ENCODE measurements at regions not wholly inside any gene's neighbourhood (a gene's known extent, or its start where the extent isn't known, plus 50 kb on each side); places are given as distances from the start of the nearest gene placed in this dataset.

- no peak overlapping the region for H3K4me3 ChIP-seq (ENCODE audit: low read depth, low read length)
- TF ChIP-seq, protein P1, sequence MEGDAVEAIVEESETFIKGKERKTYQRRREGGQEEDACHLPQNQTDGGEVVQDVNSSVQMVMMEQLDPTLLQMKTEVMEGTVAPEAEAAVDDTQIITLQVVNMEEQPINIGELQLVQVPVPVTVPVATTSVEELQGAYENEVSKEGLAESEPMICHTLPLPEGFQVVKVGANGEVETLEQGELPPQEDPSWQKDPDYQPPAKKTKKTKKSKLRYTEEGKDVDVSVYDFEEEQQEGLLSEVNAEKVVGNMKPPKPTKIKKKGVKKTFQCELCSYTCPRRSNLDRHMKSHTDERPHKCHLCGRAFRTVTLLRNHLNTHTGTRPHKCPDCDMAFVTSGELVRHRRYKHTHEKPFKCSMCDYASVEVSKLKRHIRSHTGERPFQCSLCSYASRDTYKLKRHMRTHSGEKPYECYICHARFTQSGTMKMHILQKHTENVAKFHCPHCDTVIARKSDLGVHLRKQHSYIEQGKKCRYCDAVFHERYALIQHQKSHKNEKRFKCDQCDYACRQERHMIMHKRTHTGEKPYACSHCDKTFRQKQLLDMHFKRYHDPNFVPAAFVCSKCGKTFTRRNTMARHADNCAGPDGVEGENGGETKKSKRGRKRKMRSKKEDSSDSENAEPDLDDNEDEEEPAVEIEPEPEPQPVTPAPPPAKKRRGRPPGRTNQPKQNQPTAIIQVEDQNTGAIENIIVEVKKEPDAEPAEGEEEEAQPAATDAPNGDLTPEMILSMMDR (IDR thresholded peaks at IDR 0.05; ENCODE audit: insufficient read depth, low read length) = no peak
- DNase-seq (ENCODE audit: low read depth) = peak; percentile 50
Measured at GRCh38 chr20:22374678-22375590, 209.4 kb downstream of the FOXA2 start.

GRCh38 chr20:22374066-22374465 is 210.3 kb downstream of the FOXA2 start:
- H3K4me3 ChIP-seq (ENCODE audit: low read depth, low read length) = no peak overlapping the region
- DNase-seq (ENCODE audit: low read depth) = no peak
- TF ChIP-seq, protein P1 (IDR thresholded peaks at IDR 0.05; ENCODE audit: insufficient read depth, low read length) = no peak

GRCh38 chr20:22373164-22373895 is 211.0 kb downstream of the FOXA2 start:
- no peak for DNase-seq (ENCODE audit: low read depth)
- no peak overlapping the region for H3K4me3 ChIP-seq (ENCODE audit: low read depth, low read length)
- TF ChIP-seq, protein P1 (IDR thresholded peaks at IDR 0.05; ENCODE audit: insufficient read depth, low read length) = no peak

GRCh38 chr20:22371843-22372242 is 212.5 kb downstream of the FOXA2 start:
- TF ChIP-seq, protein P1 (IDR thresholded peaks at IDR 0.05; ENCODE audit: insufficient read depth, low read length) = no peak
- no peak for DNase-seq (ENCODE audit: low read depth)
- no peak overlapping the region for H3K4me3 ChIP-seq (ENCODE audit: low read depth, low read length)

GRCh38 chr20:22370137-22370536 is 214.2 kb downstream of the FOXA2 start:
- no peak for DNase-seq (ENCODE audit: low read depth)
- TF ChIP-seq, protein P1 (IDR thresholded peaks at IDR 0.05; ENCODE audit: insufficient read depth, low read length) = no peak

GRCh38 chr20:22369100-22369499 is 215.3 kb downstream of the FOXA2 start:
- TF ChIP-seq, protein P1 (IDR thresholded peaks at IDR 0.05; ENCODE audit: insufficient read depth, low read length) = no peak
- DNase-seq (ENCODE audit: low read depth) = no peak
- no peak overlapping the region for H3K4me3 ChIP-seq (ENCODE audit: low read depth, low read length)

More at GRCh38 chr20:22370137-22370536, 214.2 kb downstream of the FOXA2 start:
- no peak overlapping the region for H3K4me3 ChIP-seq (ENCODE audit: low read depth, low read length)

Measured in fibroblast of the aortic adventitia (primary cell).